ENCODE measurements at regions not wholly inside any gene's neighbourhood (a gene's known extent, or its start where the extent isn't known, plus 50 kb on each side); places are given as distances from the start of the nearest gene placed in this dataset.

- H3K4me3 ChIP-seq (ENCODE audit: low read length): no peak overlapping the region
- no peak for DNase-seq (ENCODE audit: low read depth, low spot score)
These were observed 126.0 kb downstream of the RBFOX3 start for GRCh38 chr17:79484600-79485418.

- DNase-seq (ENCODE audit: low read depth, low spot score): no peak
These were observed 127.0 kb downstream of the RBFOX3 start for GRCh38 chr17:79483842-79484241.

GRCh38 chr17:79482727-79483521, 127.9 kb downstream of the RBFOX3 start:
- no peak overlapping the region for H3K4me3 ChIP-seq (ENCODE audit: low read length)

More at GRCh38 chr17:79483842-79484241, 127.0 kb downstream of the RBFOX3 start:
- no peak overlapping the region for H3K4me3 ChIP-seq (ENCODE audit: low read length)

DNA sequence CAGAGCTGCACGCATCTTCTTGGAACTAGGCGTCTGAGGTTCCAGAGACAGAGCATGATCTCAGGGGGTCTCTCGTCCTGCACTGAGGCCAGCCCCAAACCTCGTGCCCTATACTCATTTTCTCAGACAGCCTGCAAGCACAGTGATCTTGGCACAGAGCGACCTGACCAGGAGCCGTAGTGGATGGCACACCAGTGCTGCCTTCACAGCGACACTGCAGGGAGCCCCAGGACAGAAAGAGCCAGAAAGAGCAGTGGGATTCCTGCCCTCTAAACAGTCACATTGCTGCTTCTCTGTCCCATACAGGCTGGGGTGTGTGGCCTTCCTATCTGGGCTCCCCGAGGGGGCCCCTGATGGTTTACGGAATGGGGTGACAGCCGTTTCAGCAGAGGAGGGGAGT, 131.0 kb downstream of the RBFOX3 start:
- H3K4me3 ChIP-seq (ENCODE audit: low read length): no peak overlapping the region

More at GRCh38 chr17:79482727-79483521, 127.9 kb downstream of the RBFOX3 start:
- no peak for DNase-seq (ENCODE audit: low read depth, low spot score)

DNA sequence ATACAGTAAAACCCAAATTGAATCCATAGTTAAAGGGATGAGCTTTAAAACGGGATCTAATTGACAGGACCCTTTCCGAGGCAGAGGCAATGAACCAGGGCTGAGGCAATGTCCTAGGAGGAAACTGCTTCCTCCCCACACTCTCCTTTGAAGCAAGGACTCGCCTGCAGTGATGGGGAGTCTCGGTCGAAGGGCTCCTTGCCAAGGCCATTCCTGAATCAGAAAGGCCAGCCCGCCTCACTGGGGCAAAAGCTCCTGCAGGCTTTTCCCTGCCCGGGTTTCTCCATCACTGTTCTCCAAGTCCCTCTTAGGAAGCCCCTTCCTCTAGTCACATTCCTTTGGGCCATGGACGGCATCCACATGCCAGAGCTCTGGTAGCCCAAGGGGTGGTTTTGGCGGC, 132.0 kb downstream of the RBFOX3 start:
- H3K4me3 ChIP-seq (ENCODE audit: low read length): no peak overlapping the region
- no peak for DNase-seq (ENCODE audit: low read depth, low spot score)

More for the DNA sequence above, 131.0 kb downstream of the RBFOX3 start:
- no peak for DNase-seq (ENCODE audit: low read depth, low spot score)

DNA sequence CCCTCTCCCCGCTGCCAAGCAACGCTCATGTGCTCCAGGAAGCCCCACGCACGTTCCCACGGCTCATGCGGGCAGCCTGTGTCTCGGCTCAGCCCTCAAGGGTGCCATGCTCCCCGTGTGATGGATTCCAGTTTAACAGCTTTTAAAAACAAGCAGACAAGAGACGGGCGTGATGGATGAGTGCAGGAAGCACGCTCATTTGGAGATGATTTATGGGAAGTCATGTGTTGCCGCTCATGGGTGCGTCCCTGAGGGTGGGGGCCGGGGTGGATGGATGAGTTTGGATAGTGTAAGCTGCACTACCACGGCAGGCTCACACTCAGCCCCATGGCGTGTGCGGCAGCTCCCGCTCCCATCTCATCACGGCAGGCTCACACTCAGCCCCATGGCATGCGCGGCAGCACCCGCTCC, 132.8 kb downstream of the RBFOX3 start:
- no peak overlapping the region for H3K4me3 ChIP-seq (ENCODE audit: low read length)
- no peak for DNase-seq (ENCODE audit: low read depth, low spot score)

DNA sequence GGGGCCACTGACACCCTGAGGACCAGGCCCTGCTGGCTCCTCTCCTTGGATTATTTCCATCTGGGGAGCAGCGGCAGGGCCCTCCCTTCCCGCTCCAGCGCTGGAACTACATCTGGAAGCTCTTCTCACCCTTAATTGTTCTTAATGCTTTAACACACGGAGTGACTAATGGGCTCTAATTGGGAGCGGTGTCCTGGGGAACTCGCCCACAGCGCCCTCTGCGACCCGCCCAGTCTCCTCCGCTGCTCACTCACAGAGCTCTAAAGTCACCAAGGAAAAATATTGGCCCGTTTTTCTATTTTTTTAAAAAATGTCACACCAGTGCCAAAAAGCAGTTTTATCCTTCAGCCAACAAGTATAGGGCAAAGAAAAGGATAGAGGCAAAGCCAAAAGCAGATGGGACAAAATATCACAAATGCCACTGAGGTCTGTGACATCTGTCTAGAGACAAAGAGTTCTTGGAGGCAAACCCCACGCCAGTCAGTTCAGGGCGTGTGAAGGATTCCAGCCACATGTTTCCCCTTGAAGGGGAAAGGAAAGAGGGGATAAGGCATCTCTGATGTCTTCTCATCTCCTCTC, 134.7 kb downstream of the RBFOX3 start:
- H3K4me3 ChIP-seq (ENCODE audit: low read length): no peak overlapping the region
- DNase-seq (ENCODE audit: low read depth, low spot score): no peak

DNA sequence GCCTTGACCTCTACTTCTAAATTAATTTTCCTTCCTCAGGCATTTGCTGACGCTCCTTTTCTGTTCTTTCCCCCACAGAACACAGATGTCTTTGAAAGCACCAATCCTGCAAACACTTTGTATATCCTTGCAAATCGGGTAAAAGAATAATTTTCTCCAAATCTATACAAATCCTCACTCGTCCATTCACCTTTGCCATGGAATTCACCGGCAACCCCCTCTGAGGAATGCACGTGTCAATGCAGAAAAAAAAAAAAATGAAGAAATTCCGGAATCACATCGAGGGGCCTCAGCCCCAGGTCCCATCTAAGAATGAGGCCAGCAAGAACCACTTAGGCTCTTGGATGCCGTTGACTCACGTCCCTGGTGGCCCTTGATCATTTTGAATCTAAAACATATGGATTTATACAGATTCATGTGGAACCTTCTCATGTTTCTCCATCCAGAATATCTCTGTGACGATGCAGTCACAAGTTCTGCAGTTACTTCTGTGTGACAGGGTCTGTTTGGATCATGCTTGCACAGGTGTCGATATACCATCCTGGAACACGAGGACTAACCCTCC, 136.9 kb downstream of the RBFOX3 start:
- no peak overlapping the region for H3K4me3 ChIP-seq (ENCODE audit: low read length)
- no peak for DNase-seq (ENCODE audit: low read depth, low spot score)

- H3K4me3 ChIP-seq (ENCODE audit: low read length): no peak overlapping the region
- DNase-seq (ENCODE audit: low read depth, low spot score): no peak
These were observed 137.6 kb downstream of the RBFOX3 start for GRCh38 chr17:79473111-79473875.

DNA sequence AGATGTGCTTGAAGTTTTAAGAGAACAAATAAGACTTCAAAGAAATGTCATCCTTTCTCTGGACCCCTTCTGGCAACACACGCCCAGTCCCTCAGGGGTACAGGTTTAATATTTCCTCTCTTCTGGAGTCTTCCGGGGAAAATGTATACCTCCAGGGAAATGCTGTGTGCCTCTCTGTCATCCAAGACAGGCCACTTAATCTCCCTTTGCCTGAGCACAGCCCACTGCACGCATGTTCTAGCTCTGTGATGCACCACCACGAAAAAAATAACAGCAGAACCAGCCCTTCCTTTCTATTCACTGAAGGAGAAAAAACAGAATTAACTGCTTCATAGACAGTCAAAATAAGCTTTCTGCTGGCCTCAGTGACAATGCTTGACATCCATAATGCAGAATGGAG, 140.1 kb downstream of the RBFOX3 start:
- no peak overlapping the region for H3K4me3 ChIP-seq (ENCODE audit: low read length)
- DNase-seq (ENCODE audit: low read depth, low spot score): no peak

GRCh38 chr17:79469646-79470045, 141.2 kb downstream of the RBFOX3 start:
- DNase-seq (ENCODE audit: low read depth, low spot score): no peak
- H3K4me3 ChIP-seq (ENCODE audit: low read length): no peak overlapping the region

DNA sequence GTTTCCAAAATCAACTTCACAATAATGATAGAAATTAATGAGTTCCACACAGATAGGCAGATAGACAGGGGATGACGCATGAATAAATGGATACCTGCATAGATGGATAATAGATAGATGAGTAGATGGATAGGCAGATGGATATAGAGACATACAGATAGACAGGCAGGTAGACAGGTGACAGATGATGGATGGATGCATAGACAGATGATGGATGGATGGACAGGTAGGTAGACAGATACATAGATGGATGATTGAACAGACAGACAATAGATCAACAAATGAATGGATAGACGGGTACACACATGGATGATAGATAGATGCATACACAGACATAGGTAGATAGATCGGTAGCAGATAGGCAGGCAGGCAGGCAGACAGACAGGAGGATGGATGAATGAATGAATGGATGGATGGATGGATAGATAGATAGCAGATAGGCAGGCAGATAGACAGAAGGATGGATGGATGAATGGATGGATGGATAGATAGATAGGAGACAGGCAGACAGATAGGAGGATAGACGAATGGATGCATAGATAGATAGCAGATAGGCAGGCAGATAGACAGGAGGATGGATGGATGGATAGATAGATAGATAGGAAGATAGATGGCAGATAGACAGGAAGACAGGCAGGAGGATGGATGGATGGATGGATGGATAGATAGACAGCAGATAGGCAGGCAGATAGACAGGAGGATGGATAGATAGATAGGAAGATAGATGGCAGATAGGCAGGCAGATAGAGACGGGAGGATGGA, 142.5 kb downstream of the RBFOX3 start:
- H3K4me3 ChIP-seq (ENCODE audit: low read length): no peak overlapping the region
- no peak for DNase-seq (ENCODE audit: low read depth, low spot score)

GRCh38 chr17:79466562-79467350, 144.1 kb downstream of the RBFOX3 start:
- no peak overlapping the region for H3K4me3 ChIP-seq (ENCODE audit: low read length)
- no peak for DNase-seq (ENCODE audit: low read depth, low spot score)

DNA sequence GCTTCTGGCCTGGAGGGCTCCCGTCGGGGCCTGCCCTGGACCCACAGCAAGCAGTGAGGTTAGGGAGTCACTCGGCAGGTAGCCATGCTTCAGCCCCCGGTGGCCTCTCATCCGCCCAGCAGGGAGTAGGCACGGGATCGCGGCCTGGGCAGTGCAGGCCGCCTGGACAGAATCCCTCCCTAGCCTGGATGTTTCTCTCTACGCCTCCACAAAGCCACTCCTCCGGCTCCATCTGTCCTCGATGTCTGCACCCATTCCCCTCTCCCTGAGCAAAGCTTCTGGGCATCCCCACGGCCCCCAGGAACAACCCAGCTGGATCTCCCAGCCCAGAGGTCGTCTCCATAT, 145.2 kb downstream of the RBFOX3 start:
- H3K4me3 ChIP-seq (ENCODE audit: low read length): no peak overlapping the region
- DNase-seq (ENCODE audit: low read depth, low spot score): no peak

GRCh38 chr17:79465011-79465680, 145.7 kb downstream of the RBFOX3 start:
- no peak overlapping the region for H3K4me3 ChIP-seq (ENCODE audit: low read length)
- no peak for DNase-seq (ENCODE audit: low read depth, low spot score)

GRCh38 chr17:79464318-79465010, 146.4 kb downstream of the RBFOX3 start:
- no peak overlapping the region for H3K4me3 ChIP-seq (ENCODE audit: low read length)
- no peak for DNase-seq (ENCODE audit: low read depth, low spot score)

Data from Jurkat, Clone E6-1 (cell line).